Right lobe of liver (tissue), 6 donors: ENCODE measurements at regions not wholly inside any gene's neighbourhood (a gene's known extent, or its start where the extent isn't known, plus 50 kb on each side); places are given as distances from the start of the nearest gene placed in this dataset.

Experiments used
- ATAC-seq, 4 donors: fragments of 200-7000 bp; cut with Tn5 transposase; one replicate each; pipeline ENCODE4 v1.9.1; 2020; ENCODE audit warnings: mild to moderate bottlenecking in 4 of 4, moderate library complexity in 4 of 4
- DNase-seq, 3 donors: peaks; one replicate each; pipeline ENCODE4 v3.0.0-alpha.2; 2020
- H3K27ac ChIP-seq, 3 donors: fragments of 200-600 bp; one replicate each; pipeline ENCODE4 v1.8.0; 2022
- H3K27me3 ChIP-seq, 2 donors: fragments of 200-600 bp; one replicate each; pipeline ENCODE4 v1.8.0; 2022
- H3K36me3 ChIP-seq, 4 donors: fragments of 200-600 bp; sonication (generic) in 1 of 4; one replicate each; pipeline versions ENCODE4 v1.5.1 to v1.8.0; 2017 to 2022; ENCODE audit warnings: control low read depth in 1 of 4
- H3K4me1 ChIP-seq, 4 donors: fragments of 200-600 bp; sonication (generic) in 1 of 4; one replicate each; pipeline versions ENCODE4 v1.5.1 to v1.8.0; 2017 to 2022; ENCODE audit warnings: control low read depth in 1 of 4
- H3K4me3 ChIP-seq, 3 donors: fragments of 200-600 bp; one replicate each; pipeline ENCODE4 v1.8.0; 2022
- H3K9me3 ChIP-seq, 4 donors: fragments of 200-600 bp; sonication (generic) in 1 of 4; one replicate each; pipeline versions ENCODE4 v1.5.1 to v1.8.0; 2017 to 2022; ENCODE audit warnings: control low read depth in 1 of 4
- POLR2A ChIP-seq: fragments of 450-650 bp; IDR thresholded peaks from one replicate; pipeline ENCODE4 v1.6.1; 2017; ENCODE audit warnings: antibody characterized with exemption, mild to moderate bottlenecking
- WGBS: methylation state at CpG from one replicate; pipeline ENCODE4 v1.1.6; 2018; ENCODE audit warnings: low coverage, low lambda C conversion rate; ENCODE audit not compliant: insufficient coverage; ENCODE audit errors: missing lambda C conversion rate; 5-methylcytosine and 5-hydroxymethylcytosine counted together
- intact Hi-C, 2 donors: fragments of 100-400 bp; cut with DNase I; formaldehyde crosslinking; loops; one replicate each; pipeline versions ENCODE4 v1.11.2 to v1.14.1; 2022
- TF ChIP-seq, protein P1 (sequence below), 4 donors: fragments of 200-600 bp in 3 of 4; fragments of 450-650 bp in 1 of 4; IDR thresholded peaks; one replicate each; pipeline versions ENCODE4 v1.5.1 to v1.8.0; 2016 to 2022; ENCODE audit warnings: antibody characterized with exemption in 4 of 4, mild to moderate bottlenecking in 2 of 4
- donor health status: DM: no; HTN: yes; CAD: no.
- donor health status: DM: no; HTN: no; CAD: no.
- donor health status: DM: no; HTN: no; CAD: no.
- donor health status: DM: no; HTN: yes; CAD: no.
- donor health status: DM: no; HTN: yes; CAD: no.

DNA sequence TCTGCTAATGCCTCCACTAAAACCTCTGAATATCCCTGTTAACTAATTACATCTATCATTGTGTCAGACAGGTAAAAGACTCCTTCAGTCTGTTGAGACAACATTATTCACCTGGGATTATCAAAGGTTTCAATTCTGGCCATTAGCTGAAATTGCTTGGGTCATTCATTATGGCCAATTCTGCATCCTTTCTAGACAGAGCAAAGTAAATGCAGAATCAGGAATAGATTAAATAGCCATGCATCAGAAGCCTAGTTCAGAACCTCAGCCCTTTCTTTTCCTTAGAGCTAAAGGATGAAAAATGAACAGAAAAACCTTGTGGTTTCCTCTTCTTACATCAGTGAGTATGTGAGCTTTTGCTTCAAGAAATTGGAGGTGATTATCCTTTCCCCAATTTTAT lies 665.4 kb upstream of the CAMK1G start:
- no peak for DNase-seq
- no peak for TF ChIP-seq POLR2A
- TF ChIP-seq, protein P1, sequence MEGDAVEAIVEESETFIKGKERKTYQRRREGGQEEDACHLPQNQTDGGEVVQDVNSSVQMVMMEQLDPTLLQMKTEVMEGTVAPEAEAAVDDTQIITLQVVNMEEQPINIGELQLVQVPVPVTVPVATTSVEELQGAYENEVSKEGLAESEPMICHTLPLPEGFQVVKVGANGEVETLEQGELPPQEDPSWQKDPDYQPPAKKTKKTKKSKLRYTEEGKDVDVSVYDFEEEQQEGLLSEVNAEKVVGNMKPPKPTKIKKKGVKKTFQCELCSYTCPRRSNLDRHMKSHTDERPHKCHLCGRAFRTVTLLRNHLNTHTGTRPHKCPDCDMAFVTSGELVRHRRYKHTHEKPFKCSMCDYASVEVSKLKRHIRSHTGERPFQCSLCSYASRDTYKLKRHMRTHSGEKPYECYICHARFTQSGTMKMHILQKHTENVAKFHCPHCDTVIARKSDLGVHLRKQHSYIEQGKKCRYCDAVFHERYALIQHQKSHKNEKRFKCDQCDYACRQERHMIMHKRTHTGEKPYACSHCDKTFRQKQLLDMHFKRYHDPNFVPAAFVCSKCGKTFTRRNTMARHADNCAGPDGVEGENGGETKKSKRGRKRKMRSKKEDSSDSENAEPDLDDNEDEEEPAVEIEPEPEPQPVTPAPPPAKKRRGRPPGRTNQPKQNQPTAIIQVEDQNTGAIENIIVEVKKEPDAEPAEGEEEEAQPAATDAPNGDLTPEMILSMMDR (IDR thresholded peaks at IDR 0.05), result no peak
- Histone ChIP-seq H3K27me3 (no peaks in the 10 kb centered on the region), H3K27ac (no peak overlapping the region), H3K36me3 (no peaks in the 10 kb centered on the region), H3K4me3 (no peak overlapping the region), H3K9me3 (no peaks in the 10 kb centered on the region), H3K4me1 (no peaks in the 10 kb centered on the region)
- no peak for ATAC-seq
- intact Hi-C loops, result no loop called here

DNA sequence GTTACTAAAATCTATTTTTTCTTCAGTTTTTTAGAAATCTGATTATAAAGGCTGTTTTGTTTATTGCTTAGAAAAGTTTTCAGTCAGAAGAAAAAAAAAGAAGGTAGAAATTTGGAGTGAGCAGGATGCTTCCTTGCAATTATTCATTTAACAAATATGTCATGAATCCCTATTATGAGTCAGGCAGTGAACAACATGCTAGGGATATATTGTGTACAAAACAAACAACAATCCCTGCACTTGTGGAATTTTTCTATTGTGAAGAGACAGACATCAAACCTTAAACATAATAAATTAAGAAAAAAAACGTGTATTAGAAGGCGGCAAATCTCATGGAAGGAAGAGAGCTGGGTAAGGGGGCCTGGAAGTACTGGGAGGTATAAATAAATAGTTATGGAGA lies 664.1 kb upstream of the CAMK1G start:
- Histone ChIP-seq H3K4me1 (no peaks in the 10 kb centered on the region), H3K9me3 (no peaks in the 10 kb centered on the region), H3K36me3 (no peaks in the 10 kb centered on the region), H3K4me3 (no peak overlapping the region), H3K27me3 (no peaks in the 10 kb centered on the region), H3K27ac (no peak overlapping the region)
- ATAC-seq, result no peak
- no peak for TF ChIP-seq POLR2A
- TF ChIP-seq, protein P1 (IDR thresholded peaks at IDR 0.05), result no peak
- 0% methylated on average over 1 of the region's 2 CpGs for WGBS
- DNase-seq, result no peak
- intact Hi-C loops, result no loop called here

DNA sequence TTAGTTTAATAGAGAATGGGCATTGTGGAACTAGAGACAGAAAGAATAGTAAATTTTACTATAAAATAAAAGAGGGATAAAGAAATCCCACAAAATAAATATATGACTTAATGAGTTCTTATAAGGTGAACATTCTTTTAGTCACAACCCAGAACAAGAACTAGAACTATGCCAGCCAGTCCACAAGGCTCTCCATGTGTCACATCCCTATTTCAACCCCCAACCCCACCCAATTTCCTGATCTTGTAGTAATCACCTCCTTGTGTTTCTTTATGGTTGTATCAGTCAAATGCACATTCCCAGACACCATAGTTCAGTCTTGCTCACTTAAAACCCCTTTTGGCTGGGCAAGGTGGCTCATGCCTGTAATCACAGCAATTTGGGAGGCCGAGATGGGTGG lies 662.3 kb upstream of the CAMK1G start:
- WGBS, result 67% methylated on average over 1 of the region's 1 CpG
- H3K27ac ChIP-seq, result no peak overlapping the region
- no peak for TF ChIP-seq POLR2A
- TF ChIP-seq, protein P1 (IDR thresholded peaks at IDR 0.05), result no peak
- DNase-seq, result no peak
- H3K4me3 ChIP-seq, result no peak overlapping the region
- no peak for ATAC-seq
- H3K4me1 ChIP-seq, result no peaks in the 10 kb centered on the region
- intact Hi-C loops, result no loop called here
- no peaks in the 10 kb centered on the region for H3K9me3 ChIP-seq
- H3K36me3 ChIP-seq, result no peaks in the 10 kb centered on the region
- no peaks in the 10 kb centered on the region for H3K27me3 ChIP-seq

DNA sequence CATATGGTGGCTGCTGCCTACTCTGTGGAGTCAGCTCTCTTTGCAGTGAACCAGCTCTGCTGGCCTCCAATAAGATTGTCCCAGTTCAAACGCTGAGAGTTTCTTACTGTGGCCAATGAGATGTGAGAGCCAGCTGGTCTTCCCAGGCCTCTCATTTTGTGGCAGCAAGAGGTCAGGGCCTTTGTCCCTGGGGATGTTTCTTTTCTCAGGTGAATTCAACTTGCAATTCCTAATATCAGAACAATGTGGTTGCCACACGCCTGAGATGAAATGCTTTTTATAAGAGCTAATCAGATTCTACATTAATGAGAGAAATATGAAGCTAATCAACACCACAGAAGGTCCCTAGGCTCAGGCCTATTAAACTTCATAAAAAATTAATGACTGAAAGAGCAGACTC lies 660.1 kb upstream of the CAMK1G start:
- intact Hi-C loops, result no loop called here
- no peak for TF ChIP-seq POLR2A
- TF ChIP-seq, protein P1 (IDR thresholded peaks at IDR 0.05), result no peak
- no peak for DNase-seq
- no peaks in the 10 kb centered on the region for H3K27me3 ChIP-seq
- H3K27ac ChIP-seq, result no peak overlapping the region
- H3K4me3 ChIP-seq, result no peak overlapping the region
- H3K9me3 ChIP-seq, result no peaks in the 10 kb centered on the region
- no peak for ATAC-seq
- H3K4me1 ChIP-seq, result no peaks in the 10 kb centered on the region
- H3K36me3 ChIP-seq, result no peaks in the 10 kb centered on the region
- WGBS, result 53% methylated on average over 2 of the region's 2 CpGs
